Right lobe of liver (tissue), 4 donors: ENCODE measurements at regions not wholly inside any gene's neighbourhood (a gene's known extent, or its start where the extent isn't known, plus 50 kb on each side); places are given as distances from the start of the nearest gene placed in this dataset.

Experiments
- POLR2A ChIP-seq: fragments of 450-650 bp; IDR thresholded peaks from one replicate; pipeline ENCODE4 v1.6.1; 2017; ENCODE audit warnings: antibody characterized with exemption, mild to moderate bottlenecking
- TF ChIP-seq, protein P1 (sequence below), 4 donors: fragments of 200-600 bp in 3 of 4; fragments of 450-650 bp in 1 of 4; IDR thresholded peaks; one replicate each; pipeline versions ENCODE4 v1.5.1 to v1.8.0; 2016 to 2022; ENCODE audit warnings: antibody characterized with exemption in 4 of 4, mild to moderate bottlenecking in 2 of 4
- donor health status: DM: no; HTN: no; CAD: no.
- donor health status: DM: no; HTN: no; CAD: no.
- donor health status: DM: no; HTN: yes; CAD: no.

GRCh38 chr1:30444850-30445249 is 278.5 kb downstream of the MATN1 start:
- TF ChIP-seq, protein P1, sequence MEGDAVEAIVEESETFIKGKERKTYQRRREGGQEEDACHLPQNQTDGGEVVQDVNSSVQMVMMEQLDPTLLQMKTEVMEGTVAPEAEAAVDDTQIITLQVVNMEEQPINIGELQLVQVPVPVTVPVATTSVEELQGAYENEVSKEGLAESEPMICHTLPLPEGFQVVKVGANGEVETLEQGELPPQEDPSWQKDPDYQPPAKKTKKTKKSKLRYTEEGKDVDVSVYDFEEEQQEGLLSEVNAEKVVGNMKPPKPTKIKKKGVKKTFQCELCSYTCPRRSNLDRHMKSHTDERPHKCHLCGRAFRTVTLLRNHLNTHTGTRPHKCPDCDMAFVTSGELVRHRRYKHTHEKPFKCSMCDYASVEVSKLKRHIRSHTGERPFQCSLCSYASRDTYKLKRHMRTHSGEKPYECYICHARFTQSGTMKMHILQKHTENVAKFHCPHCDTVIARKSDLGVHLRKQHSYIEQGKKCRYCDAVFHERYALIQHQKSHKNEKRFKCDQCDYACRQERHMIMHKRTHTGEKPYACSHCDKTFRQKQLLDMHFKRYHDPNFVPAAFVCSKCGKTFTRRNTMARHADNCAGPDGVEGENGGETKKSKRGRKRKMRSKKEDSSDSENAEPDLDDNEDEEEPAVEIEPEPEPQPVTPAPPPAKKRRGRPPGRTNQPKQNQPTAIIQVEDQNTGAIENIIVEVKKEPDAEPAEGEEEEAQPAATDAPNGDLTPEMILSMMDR (IDR thresholded peaks at IDR 0.05) = no peak
- no peak for TF ChIP-seq POLR2A
